H9 (cell line): ENCODE measurements at regions not wholly inside any gene's neighbourhood (a gene's known extent, or its start where the extent isn't known, plus 50 kb on each side); places are given as distances from the start of the nearest gene placed in this dataset.

Experiments
- DNase-seq: peaks from one replicate; pipeline ENCODE4 v3.0.0-alpha.2; 2017
- H2AFZ ChIP-seq: one replicate; pipeline ENCODE4 v1.6.1; 2013; ENCODE audit warnings: mild to moderate bottlenecking, low read length, control low read depth, moderate library complexity
- H2AK5ac ChIP-seq: 2 replicates; pipeline ENCODE4 v1.6.1; 2013; ENCODE audit warnings: low read length, control low read depth, mixed read lengths; ENCODE audit not compliant: insufficient read length
- H2BK120ac ChIP-seq: one replicate; pipeline ENCODE4 v1.6.1; 2013; ENCODE audit warnings: low read depth, mild to moderate bottlenecking, low read length, control low read depth, inconsistent platforms; ENCODE audit not compliant: poor library complexity, severe bottlenecking
- H2BK12ac ChIP-seq: 2 replicates; pipeline ENCODE4 v1.6.1; 2013; ENCODE audit warnings: low read length, control low read depth, mixed read lengths, low read depth; ENCODE audit not compliant: insufficient read length
- H2BK15ac ChIP-seq: 2 replicates; pipeline ENCODE4 v1.6.1; 2013; ENCODE audit warnings: low read depth, low read length, control low read depth
- H2BK20ac ChIP-seq: one replicate; pipeline ENCODE4 v1.6.1; 2013; ENCODE audit warnings: low read depth, mild to moderate bottlenecking, low read length, control low read depth, inconsistent platforms; ENCODE audit not compliant: poor library complexity, severe bottlenecking
- H2BK5ac ChIP-seq: 2 replicates; pipeline ENCODE4 v1.6.1; 2013; ENCODE audit warnings: low read length, control low read depth, mixed read lengths; ENCODE audit not compliant: insufficient read length
- H3K14ac ChIP-seq: 2 replicates; pipeline ENCODE4 v1.6.1; 2013; ENCODE audit warnings: low read length, control low read depth; ENCODE audit not compliant: insufficient read depth
- H3K18ac ChIP-seq: 2 replicates; pipeline ENCODE4 v1.6.1; 2013; ENCODE audit warnings: low read depth, mild to moderate bottlenecking, mixed read lengths, low read length, control low read depth; ENCODE audit not compliant: insufficient read length
- H3K23ac ChIP-seq: 2 replicates; pipeline ENCODE4 v1.6.1; 2013; ENCODE audit warnings: low read length, control low read depth, mixed read lengths, low read depth; ENCODE audit not compliant: insufficient read length
- H3K23me2 ChIP-seq: 2 replicates; pipeline ENCODE4 v1.6.1; 2013; ENCODE audit warnings: low read depth, mild to moderate bottlenecking, mixed read lengths, low read length, control low read depth; ENCODE audit not compliant: insufficient read length, poor library complexity, severe bottlenecking
- H3K27ac ChIP-seq: 2 replicates; pipeline ENCODE4 v1.5.1; 2013; ENCODE audit warnings: low read length, control low read depth, mixed read lengths, low read depth; ENCODE audit not compliant: insufficient read length
- H3K27me3 ChIP-seq: 2 replicates; pipeline ENCODE4 v1.6.1; 2013; ENCODE audit warnings: low read length, control low read depth, inconsistent platforms; ENCODE audit not compliant: insufficient read depth
- H3K4ac ChIP-seq: 2 replicates; pipeline ENCODE4 v1.6.1; 2013; ENCODE audit warnings: low read depth, mild to moderate bottlenecking, control low read depth, inconsistent platforms, low read length, moderate library complexity
- H3K4me1 ChIP-seq: 2 replicates; pipeline ENCODE4 v1.6.1; 2013; ENCODE audit warnings: low read length, control low read depth, inconsistent platforms; ENCODE audit not compliant: insufficient read depth
- H3K4me2 ChIP-seq: 2 replicates; pipeline ENCODE4 v1.6.1; 2013; ENCODE audit warnings: low read length, control low read depth, mixed read lengths; ENCODE audit not compliant: insufficient read length, insufficient read depth
- H3K56ac ChIP-seq: 2 replicates; pipeline ENCODE4 v1.6.1; 2013; ENCODE audit warnings: low read depth, mild to moderate bottlenecking, mixed read lengths, low read length, control low read depth; ENCODE audit not compliant: insufficient read length
- H3K79me1 ChIP-seq: 2 replicates; pipeline ENCODE4 v1.6.1; 2013; ENCODE audit warnings: low read depth, mild to moderate bottlenecking, moderate library complexity, low read length, control low read depth, inconsistent platforms; ENCODE audit not compliant: insufficient read depth, poor library complexity, severe bottlenecking
- H3K79me2 ChIP-seq: 2 replicates; pipeline ENCODE4 v1.6.1; 2013; ENCODE audit warnings: low read length, control low read depth, inconsistent platforms; ENCODE audit not compliant: insufficient read depth
- H3K9ac ChIP-seq: 2 replicates; pipeline ENCODE4 v1.6.1; 2013; ENCODE audit warnings: low read length, control low read depth, mixed read lengths; ENCODE audit not compliant: insufficient read length; ENCODE audit errors: extremely low read depth
- H3K9me3 ChIP-seq: one replicate; pipeline ENCODE4 v1.6.1; 2013; ENCODE audit warnings: low read depth, low read length, inconsistent platforms; ENCODE audit not compliant: control insufficient read depth
- H3T11ph ChIP-seq: one replicate; pipeline ENCODE4 v1.6.1; 2013; ENCODE audit warnings: mild to moderate bottlenecking, low read length, control low read depth, inconsistent platforms
- H4K20me1 ChIP-seq: one replicate; pipeline ENCODE4 v1.6.1; 2013; ENCODE audit not compliant: control insufficient read depth, insufficient read length, insufficient read depth
- H4K5ac ChIP-seq: 2 replicates; pipeline ENCODE4 v1.6.1; 2013; ENCODE audit warnings: low read depth, mild to moderate bottlenecking, mixed read lengths, low read length, control low read depth; ENCODE audit not compliant: insufficient read length
- H4K8ac ChIP-seq: replicated peaks from 2 replicates; pipeline ENCODE4 v1.6.1; 2013; ENCODE audit warnings: low read length, control low read depth, mixed read lengths, low read depth; ENCODE audit not compliant: insufficient read length
- H4K91ac ChIP-seq: 2 replicates; pipeline ENCODE4 v1.6.1; 2013; ENCODE audit warnings: low read depth, mild to moderate bottlenecking, moderate library complexity, mixed read lengths, low read length, control low read depth; ENCODE audit not compliant: insufficient read length
- H3K27ac Mint-ChIP-seq, 3 experiments: 2 replicates in 2 of 3; 3 replicates in 1 of 3; pipeline ENCODE4 v1.8.0; 2020 to 2021; ENCODE audit warnings: mixed read lengths in 3 of 3, mild to moderate bottlenecking in 1 of 3, moderate library complexity in 1 of 3
- H3K27me3 Mint-ChIP-seq: 2 replicates; pipeline ENCODE4 v1.8.0; 2021; ENCODE audit warnings: low read depth, mild to moderate bottlenecking, moderate library complexity, mixed read lengths
- H3K36me3 Mint-ChIP-seq, 3 experiments: 2 replicates in 2 of 3; 3 replicates in 1 of 3; pipeline ENCODE4 v1.8.0; 2020 to 2021; ENCODE audit warnings: low read depth in 3 of 3, mixed read lengths in 3 of 3; ENCODE audit not compliant: insufficient read depth in 1 of 3
- H3K4me1 Mint-ChIP-seq, 2 experiments: 2 replicates each; pipeline ENCODE4 v1.8.0; 2020; ENCODE audit warnings: mixed read lengths in 2 of 2
- H3K4me3 Mint-ChIP-seq, 2 experiments: 2 replicates in 1 of 2; 3 replicates in 1 of 2; pipeline ENCODE4 v1.8.0; 2020 to 2021; ENCODE audit warnings: mild to moderate bottlenecking in 2 of 2, mixed read lengths in 2 of 2, moderate library complexity in 1 of 2
- H3K9me3 Mint-ChIP-seq, 2 experiments: 2 replicates in 1 of 2; 3 replicates in 1 of 2; pipeline ENCODE4 v1.8.0; 2020; ENCODE audit warnings: mild to moderate bottlenecking in 2 of 2, mixed read lengths in 2 of 2, moderate library complexity in 1 of 2
- WGBS: extraction: QIAGEN DNeasy Blood & Tissue Kit; methylation state at CpG from one replicate; pipeline ENCODE4 v1.1.7; 2013; ENCODE audit warnings: missing lambda C conversion rate, low lambda C conversion rate, mixed read lengths; ENCODE audit not compliant: insufficient read length; ENCODE audit errors: extremely low coverage; 5-methylcytosine and 5-hydroxymethylcytosine counted together
- TF ChIP-seq, protein P1 (sequence below): fragments of 200-600 bp; sonication (generic); conservative IDR thresholded peaks from 3 replicates; pipeline ENCODE4 v1.8.0; 2021; ENCODE audit warnings: antibody characterized with exemption, mild to moderate bottlenecking

DNA sequence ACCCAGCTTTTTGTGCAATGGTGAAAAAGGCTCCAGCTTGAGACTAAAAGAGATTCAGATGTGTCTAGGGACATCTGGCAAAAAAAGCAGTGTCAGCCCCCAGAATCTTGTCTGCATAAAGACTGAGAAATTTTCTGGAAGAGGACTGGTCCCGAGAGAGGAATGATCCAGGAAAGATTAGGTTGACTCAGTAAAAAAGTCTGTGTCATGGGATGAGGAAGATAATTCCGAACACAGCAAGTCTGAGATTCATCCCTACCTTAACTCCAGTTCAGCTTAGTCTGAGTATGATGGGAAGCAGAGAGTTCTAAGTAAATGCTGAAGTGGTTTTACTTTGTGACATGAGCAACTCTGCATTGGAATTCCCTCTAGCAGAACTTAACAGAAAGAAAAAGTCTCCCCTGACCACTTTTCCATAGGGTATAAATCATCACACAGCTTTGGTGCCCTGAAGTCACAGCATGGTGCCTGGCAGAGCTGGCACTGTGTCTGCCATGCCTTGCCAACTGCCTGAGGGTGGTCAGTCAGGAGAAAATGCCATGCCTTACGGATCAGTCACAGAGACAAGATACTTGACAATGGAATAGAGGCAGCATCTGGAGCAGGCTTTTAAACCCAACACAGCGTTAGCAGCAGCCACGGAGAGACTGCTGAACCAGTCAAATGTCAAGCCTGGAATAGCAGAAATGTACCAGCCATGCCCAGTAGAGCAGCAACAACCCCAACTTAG lies 153.4 kb downstream of the ZC3H11B start:
- Histone ChIP-seq H3K56ac (no peak overlapping the region), H4K5ac (no peak overlapping the region), H3K27me3 (no peaks in the 10 kb centered on the region), H2BK120ac (no peak overlapping the region), H2AFZ (no peak overlapping the region), H4K91ac (no peak overlapping the region), H3K9me3 (no peaks in the 10 kb centered on the region), H4K20me1 (no peaks in the 10 kb centered on the region), H3K14ac (no peak overlapping the region), H3K27ac (no peak overlapping the region), H3K4me1 (no peaks in the 10 kb centered on the region), H2BK12ac (no peak overlapping the region), H3K23ac (no peak overlapping the region), H3K23me2 (no peaks in the 10 kb centered on the region), H2BK20ac (no peak overlapping the region), H3T11ph (no peak overlapping the region), H4K8ac (no peak overlapping the region), H3K18ac (no peak overlapping the region), H2BK15ac (no peak overlapping the region), H2AK5ac (no peak overlapping the region), H3K79me2 (no peaks in the 10 kb centered on the region), H3K4ac (no peak overlapping the region), H3K4me2 (no peak overlapping the region), H3K9ac (no peak overlapping the region), H3K79me1 (no peaks in the 10 kb centered on the region), H2BK5ac (no peak overlapping the region)
- no peak overlapping the region for H3K27ac Mint-ChIP-seq
- H3K4me1 Mint-ChIP-seq, result no peaks in the 10 kb centered on the region
- no peak for DNase-seq
- no peak overlapping the region for H3K4me3 Mint-ChIP-seq
- H3K36me3 Mint-ChIP-seq, result no peaks in the 10 kb centered on the region
- H3K27me3 Mint-ChIP-seq, result no peaks in the 10 kb centered on the region
- no CpG with 5 or more reads among the region's 5 CpGs for WGBS
- TF ChIP-seq, protein P1, sequence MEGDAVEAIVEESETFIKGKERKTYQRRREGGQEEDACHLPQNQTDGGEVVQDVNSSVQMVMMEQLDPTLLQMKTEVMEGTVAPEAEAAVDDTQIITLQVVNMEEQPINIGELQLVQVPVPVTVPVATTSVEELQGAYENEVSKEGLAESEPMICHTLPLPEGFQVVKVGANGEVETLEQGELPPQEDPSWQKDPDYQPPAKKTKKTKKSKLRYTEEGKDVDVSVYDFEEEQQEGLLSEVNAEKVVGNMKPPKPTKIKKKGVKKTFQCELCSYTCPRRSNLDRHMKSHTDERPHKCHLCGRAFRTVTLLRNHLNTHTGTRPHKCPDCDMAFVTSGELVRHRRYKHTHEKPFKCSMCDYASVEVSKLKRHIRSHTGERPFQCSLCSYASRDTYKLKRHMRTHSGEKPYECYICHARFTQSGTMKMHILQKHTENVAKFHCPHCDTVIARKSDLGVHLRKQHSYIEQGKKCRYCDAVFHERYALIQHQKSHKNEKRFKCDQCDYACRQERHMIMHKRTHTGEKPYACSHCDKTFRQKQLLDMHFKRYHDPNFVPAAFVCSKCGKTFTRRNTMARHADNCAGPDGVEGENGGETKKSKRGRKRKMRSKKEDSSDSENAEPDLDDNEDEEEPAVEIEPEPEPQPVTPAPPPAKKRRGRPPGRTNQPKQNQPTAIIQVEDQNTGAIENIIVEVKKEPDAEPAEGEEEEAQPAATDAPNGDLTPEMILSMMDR, result no peak
- H3K9me3 Mint-ChIP-seq, result no peaks in the 10 kb centered on the region
